HFF-Myc (cell line): ENCODE measurements at regions not wholly inside any gene's neighbourhood (a gene's known extent, or its start where the extent isn't known, plus 50 kb on each side); places are given as distances from the start of the nearest gene placed in this dataset.

ENCODE experiments used
- DNase-seq: peaks from one replicate; pipeline ENCODE4 v3.0.0-alpha.2; 2011; ENCODE audit warnings: low read depth; ENCODE audit errors: extremely low read depth
- H3K4me3 ChIP-seq: replicated peaks from 2 replicates; pipeline ENCODE4 v1.5.1; 2011; ENCODE audit warnings: low read depth, mild to moderate bottlenecking, control low read depth, low read length
- TF ChIP-seq, protein P1 (sequence below): IDR thresholded peaks from 2 replicates; pipeline ENCODE4 v1.5.1; 2012; ENCODE audit warnings: mild to moderate bottlenecking, low read depth, low read length, control low read depth; ENCODE audit errors: missing control alignments

GRCh38 chr5:63811286-63811685 is 151.0 kb downstream of the HTR1A start:
- TF ChIP-seq, protein P1, sequence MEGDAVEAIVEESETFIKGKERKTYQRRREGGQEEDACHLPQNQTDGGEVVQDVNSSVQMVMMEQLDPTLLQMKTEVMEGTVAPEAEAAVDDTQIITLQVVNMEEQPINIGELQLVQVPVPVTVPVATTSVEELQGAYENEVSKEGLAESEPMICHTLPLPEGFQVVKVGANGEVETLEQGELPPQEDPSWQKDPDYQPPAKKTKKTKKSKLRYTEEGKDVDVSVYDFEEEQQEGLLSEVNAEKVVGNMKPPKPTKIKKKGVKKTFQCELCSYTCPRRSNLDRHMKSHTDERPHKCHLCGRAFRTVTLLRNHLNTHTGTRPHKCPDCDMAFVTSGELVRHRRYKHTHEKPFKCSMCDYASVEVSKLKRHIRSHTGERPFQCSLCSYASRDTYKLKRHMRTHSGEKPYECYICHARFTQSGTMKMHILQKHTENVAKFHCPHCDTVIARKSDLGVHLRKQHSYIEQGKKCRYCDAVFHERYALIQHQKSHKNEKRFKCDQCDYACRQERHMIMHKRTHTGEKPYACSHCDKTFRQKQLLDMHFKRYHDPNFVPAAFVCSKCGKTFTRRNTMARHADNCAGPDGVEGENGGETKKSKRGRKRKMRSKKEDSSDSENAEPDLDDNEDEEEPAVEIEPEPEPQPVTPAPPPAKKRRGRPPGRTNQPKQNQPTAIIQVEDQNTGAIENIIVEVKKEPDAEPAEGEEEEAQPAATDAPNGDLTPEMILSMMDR, result no peak
- no peak for DNase-seq
- no peak overlapping the region for H3K4me3 ChIP-seq

GRCh38 chr5:63805151-63805550 is 157.1 kb downstream of the HTR1A start:
- no peak overlapping the region for H3K4me3 ChIP-seq
- DNase-seq, result no peak
- TF ChIP-seq, protein P1, result no peak

DNA sequence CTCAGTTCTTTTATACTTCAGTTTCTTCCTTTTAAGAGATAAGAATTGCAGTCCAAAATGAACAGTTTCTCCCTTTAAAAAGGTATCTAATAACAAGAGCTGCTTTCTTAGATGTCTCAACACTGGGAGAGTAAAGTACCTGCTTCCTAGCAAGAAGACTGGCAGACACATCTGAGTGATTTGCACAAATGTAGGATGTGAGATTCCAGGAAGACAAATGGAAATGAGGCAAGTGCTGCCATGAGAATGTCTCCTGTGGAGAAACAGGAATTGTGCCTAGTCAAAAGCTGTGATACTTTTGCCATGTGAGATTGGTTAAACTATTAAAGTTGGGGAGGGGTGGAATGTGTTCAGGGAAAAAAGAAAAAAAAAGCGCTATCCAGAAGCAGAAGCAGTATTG is 159.1 kb downstream of the HTR1A start:
- TF ChIP-seq, protein P1, result no peak
- H3K4me3 ChIP-seq, result no peak overlapping the region

GRCh38 chr5:63794979-63795378 is 167.3 kb downstream of the HTR1A start:
- no peak overlapping the region for H3K4me3 ChIP-seq
- TF ChIP-seq, protein P1, result no peak
- no peak for DNase-seq

More for the DNA sequence above, 159.1 kb downstream of the HTR1A start:
- DNase-seq, result no peak

GRCh38 chr5:63794296-63794695 is 167.9 kb downstream of the HTR1A start:
- H3K4me3 ChIP-seq, result no peak overlapping the region
- no peak for DNase-seq
- TF ChIP-seq, protein P1, result no peak

DNA sequence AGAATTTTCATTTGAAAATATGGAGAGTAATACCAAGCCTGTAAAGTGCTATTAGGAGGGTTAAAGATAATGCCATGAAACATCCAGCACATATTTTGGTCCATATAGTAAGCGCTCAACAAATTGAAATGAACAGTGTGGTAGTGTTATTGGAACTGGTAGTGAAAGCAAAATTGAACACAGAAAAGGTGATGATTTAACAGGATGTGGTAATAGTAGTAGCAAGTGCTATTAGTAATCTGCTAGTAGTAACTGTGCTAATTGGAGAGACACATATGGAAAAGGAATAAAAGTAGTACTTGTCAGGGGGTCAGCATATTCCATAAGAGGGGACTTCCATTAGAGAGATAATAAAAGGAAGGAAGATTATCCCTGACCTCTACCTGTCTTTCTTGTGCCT is 187.3 kb downstream of the HTR1A start:
- DNase-seq, result no peak
- no peak overlapping the region for H3K4me3 ChIP-seq
- TF ChIP-seq, protein P1, result no peak

GRCh38 chr5:63768221-63768620 is 194.0 kb downstream of the HTR1A start:
- no peak for DNase-seq
- TF ChIP-seq, protein P1, result no peak
- no peak overlapping the region for H3K4me3 ChIP-seq
